CD1c-positive myeloid dendritic cell (primary cell): ENCODE measurements at regions not wholly inside any gene's neighbourhood (a gene's known extent, or its start where the extent isn't known, plus 50 kb on each side); places are given as distances from the start of the nearest gene placed in this dataset.
"Not testable (repeated sequence)": the region's sequence is repeated elsewhere in the genome, so short reads cannot be mapped to it uniquely, and the experiment has no call there.

Experiments
- DNase-seq: peaks from one replicate; pipeline ENCODE4 v3.0.0-alpha.2; 2016; ENCODE audit errors: extremely low spot score

- no peak for DNase-seq
Observed at GRCh38 chr18:11380968-11381367, 228.4 kb upstream of the SLC35G4 start.

- DNase-seq, result no peak
Observed at GRCh38 chr18:11379660-11380059, 229.7 kb upstream of the SLC35G4 start.

GRCh38 chr18:11377766-11378540 lies 228.6 kb upstream of the PIEZO2 start:
- DNase-seq, result no peak

- no peak for DNase-seq
Observed at GRCh38 chr18:11372163-11372562, 222.8 kb upstream of the PIEZO2 start.

DNA sequence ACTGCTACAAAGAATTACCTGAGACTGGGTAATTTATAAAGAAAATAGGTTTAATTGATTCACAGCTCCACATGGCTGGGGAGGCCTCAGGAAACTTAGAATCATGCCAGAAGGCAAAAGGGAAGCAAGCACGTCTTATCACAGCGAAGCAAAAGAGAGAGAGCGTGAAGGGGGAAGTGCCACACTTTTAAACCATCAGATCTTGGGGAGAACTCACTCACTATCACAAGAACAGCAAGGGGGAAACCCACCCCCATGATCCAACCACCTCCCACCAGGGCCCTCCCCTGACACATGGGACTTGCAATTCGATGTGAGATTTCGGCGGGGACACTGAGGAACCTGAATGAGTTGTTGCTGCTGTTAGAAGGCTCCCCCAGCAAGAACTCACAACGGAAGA lies 220.2 kb upstream of the PIEZO2 start:
- DNase-seq, result peak; percentile 46

GRCh38 chr18:11368020-11368419 lies 218.7 kb upstream of the PIEZO2 start:
- DNase-seq, result peak; percentile 64

DNA sequence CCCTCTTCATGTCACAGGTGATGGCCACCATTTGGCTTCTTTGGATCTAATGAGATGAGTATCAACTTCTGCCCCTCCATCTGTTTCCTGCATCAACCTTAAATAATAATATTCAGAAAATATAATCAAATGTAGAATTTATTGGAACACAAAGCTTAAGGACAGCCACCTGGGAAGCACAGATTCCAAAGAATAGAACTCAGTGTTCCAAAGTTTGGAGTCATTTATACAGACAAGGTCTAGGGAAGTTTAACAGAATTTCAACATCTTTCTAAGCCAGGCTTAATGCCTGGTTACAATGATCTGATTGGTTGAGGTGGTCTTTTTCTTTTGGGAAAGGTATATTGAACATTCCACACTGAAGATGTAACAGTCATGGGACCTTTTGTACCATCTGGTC lies 218.0 kb upstream of the PIEZO2 start:
- DNase-seq, result no peak

DNA sequence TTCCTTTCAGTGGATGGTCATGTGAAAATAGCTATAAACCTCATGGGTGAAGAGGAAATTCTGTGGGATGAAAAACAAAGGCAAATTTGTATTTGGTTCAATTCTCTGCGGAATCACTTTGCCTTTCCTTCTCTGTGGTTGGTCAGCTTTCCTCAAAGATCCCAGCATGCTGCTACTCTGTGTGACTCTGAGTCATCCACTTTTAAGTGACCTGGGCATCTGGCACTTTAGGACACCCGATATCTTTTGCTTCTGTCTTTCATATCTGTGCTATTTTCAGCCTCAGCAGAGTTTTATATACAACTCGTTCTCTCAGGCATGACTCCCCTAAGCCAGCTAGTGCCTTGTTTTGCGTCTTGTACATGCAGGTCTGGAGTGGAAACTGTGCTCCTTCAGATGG lies 217.0 kb upstream of the PIEZO2 start:
- DNase-seq, result no peak

DNA sequence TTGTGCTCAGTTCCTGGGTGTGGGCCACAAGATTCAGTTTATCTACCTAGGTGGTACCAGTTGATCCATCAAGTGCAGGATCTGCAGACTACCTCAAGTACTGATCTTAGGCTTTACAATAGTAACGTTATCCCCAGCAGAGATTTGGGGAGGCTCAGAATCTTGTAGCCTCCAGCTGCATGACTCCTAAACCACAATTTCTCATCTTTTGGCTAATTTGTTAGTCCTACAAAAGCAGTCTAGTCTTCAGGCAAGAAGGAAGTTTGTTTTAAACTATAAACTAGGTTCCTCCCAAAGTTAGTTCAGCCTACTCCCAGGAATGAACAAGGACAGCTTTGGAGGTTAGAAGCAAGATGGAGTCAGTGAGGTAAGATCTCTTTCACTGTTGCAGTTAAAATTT lies 213.5 kb upstream of the PIEZO2 start:
- no peak for DNase-seq

DNA sequence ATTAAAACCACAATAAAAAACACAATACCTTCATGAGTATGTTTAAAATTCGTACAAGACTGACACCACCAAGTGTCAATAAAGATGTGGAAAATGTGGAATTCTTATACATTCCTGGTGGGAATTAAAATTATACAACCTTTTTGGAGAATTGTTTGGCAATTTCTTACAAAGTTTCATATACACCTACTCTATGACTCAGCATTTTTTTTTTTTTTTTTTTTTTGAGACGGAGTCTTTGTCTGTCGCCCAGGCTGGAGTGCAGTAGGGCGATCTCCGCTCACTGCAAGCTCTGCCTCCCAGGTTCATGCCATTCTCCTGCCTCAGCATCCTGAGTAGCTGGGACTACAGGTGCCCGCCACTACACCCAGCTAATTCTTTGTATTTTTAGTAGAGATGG lies 212.5 kb upstream of the PIEZO2 start:
- DNase-seq, result not testable (repeated sequence)

- no peak for DNase-seq
Observed at GRCh38 chr18:11357678-11358077, 208.3 kb upstream of the PIEZO2 start.

- DNase-seq, result not testable (repeated sequence)
Observed at GRCh38 chr18:11344576-11344975, 195.2 kb upstream of the PIEZO2 start.

GRCh38 chr18:11343096-11343495 lies 193.7 kb upstream of the PIEZO2 start:
- DNase-seq, result no peak

DNA sequence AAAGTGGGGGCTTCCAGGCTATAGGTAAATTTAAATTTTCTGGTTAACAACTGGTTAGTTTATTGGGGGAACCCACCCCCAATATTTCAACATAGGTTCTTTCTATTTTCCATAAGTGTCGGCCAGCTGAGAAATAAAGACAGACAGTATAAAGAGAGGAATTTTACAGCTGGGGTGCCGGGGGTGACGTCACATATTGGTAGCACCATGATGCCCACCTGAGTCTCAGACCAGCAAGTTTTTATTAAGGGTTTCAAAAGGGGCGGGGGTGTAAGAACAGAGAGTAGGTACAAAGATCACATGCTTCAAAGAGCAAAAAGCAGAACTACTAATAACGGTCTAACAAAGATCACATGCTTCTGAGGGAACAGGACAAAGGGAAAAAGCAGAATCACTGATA lies 192.7 kb upstream of the PIEZO2 start:
- not testable (repeated sequence) for DNase-seq

GRCh38 chr18:11339188-11339775 lies 189.9 kb upstream of the PIEZO2 start:
- no peak for DNase-seq

DNA sequence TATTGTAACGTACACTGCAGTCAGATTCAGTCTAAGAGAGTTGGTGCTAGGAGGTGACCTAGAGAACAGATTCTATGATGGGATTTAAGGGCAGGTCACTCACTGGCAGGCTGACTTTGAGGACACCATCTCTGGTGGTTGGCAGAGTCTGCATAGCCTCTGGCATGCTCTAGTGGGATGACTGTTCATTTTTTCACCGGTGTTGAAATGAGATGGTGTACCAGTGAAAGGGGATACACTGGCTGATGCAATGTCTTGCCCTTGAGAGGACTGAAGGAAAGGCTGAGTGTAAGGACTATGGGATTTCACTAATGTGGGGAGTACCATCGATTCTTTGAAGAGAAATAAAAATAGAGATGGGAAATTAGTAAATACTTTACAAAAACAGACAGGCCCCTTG lies 186.9 kb upstream of the PIEZO2 start:
- DNase-seq, result no peak

DNA sequence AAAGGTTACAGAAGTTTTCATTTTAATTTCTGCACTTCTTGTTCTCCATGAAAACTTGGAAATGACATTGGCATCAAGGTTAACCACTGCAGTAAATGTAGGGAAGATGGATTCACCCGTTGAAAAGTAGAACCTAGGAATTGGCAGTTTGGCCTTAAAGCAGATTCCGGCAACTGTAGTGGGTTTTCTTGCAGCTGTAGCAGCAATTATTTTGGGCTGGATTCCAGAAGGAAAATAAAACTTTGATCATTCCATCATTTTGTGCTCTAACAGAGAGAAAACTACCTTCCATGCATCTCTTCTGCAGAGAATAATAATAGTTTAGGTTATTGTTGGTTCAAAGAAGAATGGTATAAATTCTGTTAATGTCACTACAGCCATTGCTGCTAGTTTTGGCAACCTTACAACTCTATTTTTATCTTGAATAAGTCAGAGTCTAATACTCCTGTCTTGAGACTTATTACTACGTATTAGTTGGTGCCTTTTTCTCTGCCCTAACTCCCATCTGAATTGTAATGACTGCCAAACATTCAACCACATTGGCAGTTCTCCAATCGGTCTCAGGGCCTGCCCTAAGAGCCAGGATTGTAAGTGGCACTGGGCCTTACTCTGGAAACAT lies 178.1 kb upstream of the PIEZO2 start:
- no peak for DNase-seq

DNA sequence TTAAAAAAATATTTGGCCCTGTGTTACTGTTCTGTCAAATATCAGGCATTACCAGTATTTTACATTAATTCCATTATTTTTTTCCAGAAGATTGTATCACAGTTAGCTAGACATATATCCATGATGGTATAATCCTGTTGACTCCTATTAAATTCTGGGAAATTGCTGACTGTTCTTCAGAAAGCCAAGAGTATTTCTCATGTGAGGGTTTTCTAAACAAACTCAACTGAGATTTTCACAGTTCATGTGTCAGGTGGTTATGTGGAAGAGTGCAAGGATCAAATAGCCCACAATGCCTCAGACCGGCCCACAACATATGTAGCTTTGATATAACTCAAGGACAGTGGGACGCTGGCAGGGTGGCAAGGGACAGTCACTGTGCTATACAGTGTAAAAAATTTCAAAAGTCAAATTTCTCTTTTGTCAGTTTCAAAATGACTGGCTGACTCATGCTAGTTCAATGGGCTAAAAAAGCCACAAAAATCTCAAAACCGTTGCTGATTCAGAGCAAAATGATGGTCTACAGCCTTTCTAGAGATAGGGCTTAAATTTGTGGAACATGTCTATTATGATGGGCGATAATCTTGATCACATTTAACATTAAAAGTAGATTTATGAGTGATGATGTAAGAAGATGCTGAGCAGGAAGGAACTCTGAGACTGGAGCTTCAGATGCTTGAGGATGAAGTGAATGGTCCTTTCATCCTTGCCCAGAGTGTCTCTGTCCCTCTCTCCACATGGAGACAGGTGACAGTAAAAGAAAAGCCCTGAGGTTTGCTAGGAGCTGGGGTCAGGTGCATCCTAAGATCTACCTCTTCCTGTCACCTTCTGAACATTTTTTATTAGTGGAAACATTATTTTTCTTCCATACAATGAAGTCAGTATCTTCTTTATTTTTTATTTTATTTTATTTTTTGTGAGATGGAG lies 175.8 kb upstream of the PIEZO2 start:
- DNase-seq, result peak; percentile 7

- no peak for DNase-seq
Observed at GRCh38 chr18:11324510-11324909, 175.1 kb upstream of the PIEZO2 start.

DNA sequence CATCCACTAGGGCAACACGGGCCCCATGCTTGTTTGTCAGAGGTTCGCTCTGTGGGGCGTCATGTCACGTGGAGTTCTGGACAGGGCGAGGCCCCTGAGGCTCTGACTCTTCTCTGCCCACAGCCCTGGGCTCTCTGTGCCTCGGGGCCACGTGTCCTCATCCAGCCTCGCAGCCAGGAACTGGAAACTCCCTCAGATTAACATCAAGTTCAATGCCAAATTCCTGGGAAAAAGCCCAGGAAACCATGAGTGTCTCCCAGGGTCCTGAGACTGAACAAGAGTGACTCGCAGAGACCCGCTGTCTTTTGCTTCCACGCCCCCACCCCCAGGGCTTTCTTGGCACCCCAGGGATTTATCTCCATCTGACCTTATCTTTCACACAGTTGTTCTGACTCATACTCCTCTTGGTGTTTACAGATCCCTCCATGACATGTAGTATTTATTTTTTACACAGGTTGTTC lies 174.0 kb upstream of the PIEZO2 start:
- DNase-seq, result no peak

GRCh38 chr18:11322716-11323115 lies 173.3 kb upstream of the PIEZO2 start:
- DNase-seq, result no peak

- no peak for DNase-seq
Observed at GRCh38 chr18:11322006-11322405, 172.6 kb upstream of the PIEZO2 start.
